GM18499 (cell line): ENCODE measurements at regions not wholly inside any gene's neighbourhood (a gene's known extent, or its start where the extent isn't known, plus 50 kb on each side); places are given as distances from the start of the nearest gene placed in this dataset.
A peak's percentile ranks its signal among the peaks of the same experiment; 100 is the strongest.
"Not testable (repeated sequence)": the region's sequence is repeated elsewhere in the genome, so short reads cannot be mapped to it uniquely, and the experiment has no call there.

Experiments used
- ATAC-seq: cut with Tn5 transposase; IDR thresholded peaks from one replicate; pipeline ENCODE4 v1.9.1; 2021; ENCODE audit warnings: moderate number of reproducible peaks; ENCODE audit not compliant: insufficient read depth, unreplicated experiment

GRCh38 chr4:107470173-107470572 lies 249.9 kb downstream of the PAPSS1 start:
- ATAC-seq: no peak

- peak; percentile 77 for ATAC-seq
Measured at GRCh38 chr4:107468812-107469211, 251.2 kb downstream of the PAPSS1 start.

GRCh38 chr4:107468156-107468555 lies 251.9 kb downstream of the PAPSS1 start:
- ATAC-seq: no peak

GRCh38 chr4:107467461-107467860 lies 252.6 kb downstream of the PAPSS1 start:
- ATAC-seq: no peak

- ATAC-seq: no peak
Measured at GRCh38 chr4:107458194-107458593, 261.8 kb downstream of the PAPSS1 start.

GRCh38 chr4:107453987-107454386 lies 266.0 kb downstream of the PAPSS1 start:
- ATAC-seq: no peak

- no peak for ATAC-seq
Measured at GRCh38 chr4:107452717-107453630, 267.1 kb downstream of the PAPSS1 start.

- no peak for ATAC-seq
Measured at GRCh38 chr4:107449611-107450369, 270.2 kb downstream of the PAPSS1 start.

- no peak for ATAC-seq
Measured at GRCh38 chr4:107442538-107443111, 277.4 kb downstream of the PAPSS1 start.

- ATAC-seq: no peak
Measured at GRCh38 chr4:107439401-107439800, 280.6 kb downstream of the PAPSS1 start.

- ATAC-seq: not testable (repeated sequence)
Measured at GRCh38 chr4:107436471-107436870, 283.6 kb downstream of the PAPSS1 start.

- ATAC-seq: no peak
Measured at GRCh38 chr4:107432451-107432850, 287.6 kb downstream of the PAPSS1 start.

GRCh38 chr4:107423677-107424405 lies 296.2 kb downstream of the PAPSS1 start:
- no peak for ATAC-seq

GRCh38 chr4:107419536-107419935 lies 300.5 kb downstream of the PAPSS1 start:
- not testable (repeated sequence) for ATAC-seq

GRCh38 chr4:107419052-107419451 lies 301.0 kb downstream of the PAPSS1 start:
- ATAC-seq: no peak

GRCh38 chr4:107415490-107415889 lies 304.5 kb downstream of the PAPSS1 start:
- ATAC-seq: not testable (repeated sequence)

GRCh38 chr4:107409872-107410271 lies 310.2 kb downstream of the PAPSS1 start:
- not testable (repeated sequence) for ATAC-seq

- no peak for ATAC-seq
Measured at GRCh38 chr4:107408968-107409367, 311.1 kb downstream of the PAPSS1 start.

GRCh38 chr4:107404591-107405300 lies 315.3 kb downstream of the PAPSS1 start:
- ATAC-seq: no peak

- ATAC-seq: no peak
Measured at GRCh38 chr4:107402291-107402690, 317.7 kb downstream of the PAPSS1 start.
